ENCODE measurements at regions not wholly inside any gene's neighbourhood (a gene's known extent, or its start where the extent isn't known, plus 50 kb on each side); places are given as distances from the start of the nearest gene placed in this dataset.

- DNase-seq: no peak
Observed at GRCh38 chr2:145119225-145119624, 599.3 kb upstream of the ZEB2 start.

GRCh38 chr2:145116834-145117725, 597.2 kb upstream of the ZEB2 start:
- DNase-seq: peak; percentile 16

- no peak for DNase-seq
Observed at GRCh38 chr2:145116056-145116455, 596.1 kb upstream of the ZEB2 start.

- no peak for DNase-seq
Observed at GRCh38 chr2:145114726-145115125, 594.8 kb upstream of the ZEB2 start.

GRCh38 chr2:145112467-145112866, 592.5 kb upstream of the ZEB2 start:
- DNase-seq: no peak

GRCh38 chr2:145110668-145111356, 590.9 kb upstream of the ZEB2 start:
- no peak for DNase-seq

GRCh38 chr2:145108959-145109710, 589.2 kb upstream of the ZEB2 start:
- DNase-seq: no peak

GRCh38 chr2:145108361-145108778, 588.5 kb upstream of the ZEB2 start:
- no peak for DNase-seq

GRCh38 chr2:145106293-145106692, 586.4 kb upstream of the ZEB2 start:
- no peak for DNase-seq

GRCh38 chr2:145102706-145103105, 582.8 kb upstream of the ZEB2 start:
- no peak for DNase-seq

GRCh38 chr2:145100301-145100700, 580.4 kb upstream of the ZEB2 start:
- no peak for DNase-seq

GRCh38 chr2:145096582-145096981, 576.7 kb upstream of the ZEB2 start:
- no peak for DNase-seq

GRCh38 chr2:145095641-145096435, 575.9 kb upstream of the ZEB2 start:
- DNase-seq: no peak

GRCh38 chr2:145094370-145094769, 574.5 kb upstream of the ZEB2 start:
- DNase-seq: no peak

- no peak for DNase-seq
Observed at GRCh38 chr2:145091967-145092366, 572.0 kb upstream of the ZEB2 start.

GRCh38 chr2:145090841-145091761, 571.2 kb upstream of the ZEB2 start:
- DNase-seq: no peak

GRCh38 chr2:145088756-145089155, 568.8 kb upstream of the ZEB2 start:
- no peak for DNase-seq

- no peak for DNase-seq
Observed at GRCh38 chr2:145086910-145087309, 567.0 kb upstream of the ZEB2 start.

- no peak for DNase-seq
Observed at GRCh38 chr2:145085612-145086011, 565.7 kb upstream of the ZEB2 start.

GRCh38 chr2:145080426-145080825, 560.5 kb upstream of the ZEB2 start:
- DNase-seq: no peak

GRCh38 chr2:145079641-145080040, 559.7 kb upstream of the ZEB2 start:
- DNase-seq: no peak

Data from midbrain (tissue), 1 donor.